ENCODE measurements at regions not wholly inside any gene's neighbourhood (a gene's known extent, or its start where the extent isn't known, plus 50 kb on each side); places are given as distances from the start of the nearest gene placed in this dataset.

DNA sequence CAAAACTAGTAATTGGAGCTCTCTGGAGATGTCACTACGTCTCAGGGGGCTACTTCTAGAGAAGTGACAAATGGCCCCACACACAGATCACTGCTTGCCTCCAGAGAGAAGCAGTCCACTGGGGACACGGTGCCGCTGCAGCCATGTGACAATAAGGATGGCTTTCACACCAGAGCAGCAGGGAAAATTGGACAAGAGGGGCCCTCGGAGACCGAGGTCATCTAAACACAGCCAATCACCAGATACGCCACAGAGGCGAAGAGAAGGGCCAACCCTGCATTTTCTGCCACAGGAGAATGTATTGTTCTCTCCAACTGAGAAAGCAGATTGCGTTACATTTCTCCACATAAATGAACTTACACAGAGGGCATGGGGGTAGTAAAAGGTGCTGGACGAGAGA lies 51.2 kb upstream of the TIAM1 start:
- no peak for DNase-seq
- no peaks in the 10 kb centered on the region for H3K27me3 Mint-ChIP-seq (ENCODE audit: insufficient read depth)
- Histone ChIP-seq H3K36me3 (ENCODE audit: control insufficient read depth, insufficient read depth, low read length) (no peaks in the 10 kb centered on the region), H3K27me3 (ENCODE audit: control insufficient read depth, insufficient read depth, low read length, poor library complexity, severe bottlenecking) (no peaks in the 10 kb centered on the region), H3K9me3 (ENCODE audit: control insufficient read depth, low read length) (no peaks in the 10 kb centered on the region), H3K27ac (ENCODE audit: low read depth, low read length) (peak overlapping the region; percentile 39), H3K9ac (ENCODE audit: extremely low read depth, low read length, poor library complexity, severe bottlenecking) (no peak overlapping the region), H3K4me1 (ENCODE audit: control insufficient read depth, insufficient read depth, low read length) (peaks cover 14% of the 10 kb centered on the region), H3K4me3 (ENCODE audit: low read length) (no peak overlapping the region)
- TF ChIP-seq, protein P1, sequence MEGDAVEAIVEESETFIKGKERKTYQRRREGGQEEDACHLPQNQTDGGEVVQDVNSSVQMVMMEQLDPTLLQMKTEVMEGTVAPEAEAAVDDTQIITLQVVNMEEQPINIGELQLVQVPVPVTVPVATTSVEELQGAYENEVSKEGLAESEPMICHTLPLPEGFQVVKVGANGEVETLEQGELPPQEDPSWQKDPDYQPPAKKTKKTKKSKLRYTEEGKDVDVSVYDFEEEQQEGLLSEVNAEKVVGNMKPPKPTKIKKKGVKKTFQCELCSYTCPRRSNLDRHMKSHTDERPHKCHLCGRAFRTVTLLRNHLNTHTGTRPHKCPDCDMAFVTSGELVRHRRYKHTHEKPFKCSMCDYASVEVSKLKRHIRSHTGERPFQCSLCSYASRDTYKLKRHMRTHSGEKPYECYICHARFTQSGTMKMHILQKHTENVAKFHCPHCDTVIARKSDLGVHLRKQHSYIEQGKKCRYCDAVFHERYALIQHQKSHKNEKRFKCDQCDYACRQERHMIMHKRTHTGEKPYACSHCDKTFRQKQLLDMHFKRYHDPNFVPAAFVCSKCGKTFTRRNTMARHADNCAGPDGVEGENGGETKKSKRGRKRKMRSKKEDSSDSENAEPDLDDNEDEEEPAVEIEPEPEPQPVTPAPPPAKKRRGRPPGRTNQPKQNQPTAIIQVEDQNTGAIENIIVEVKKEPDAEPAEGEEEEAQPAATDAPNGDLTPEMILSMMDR (conservative IDR thresholded peaks at IDR 0.05), result no peak
- H3K4me3 Mint-ChIP-seq, result no peak overlapping the region
- H3K4me1 Mint-ChIP-seq, result peaks cover 24% of the 10 kb centered on the region
- no peak overlapping the region for H3K27ac Mint-ChIP-seq
- H3K36me3 Mint-ChIP-seq (ENCODE audit: low read depth), result no peaks in the 10 kb centered on the region
- 91 to 96% methylated on average over 7 to 9 of the region's 9 CpGs for WGBS, 2 experiments (ENCODE audit: insufficient coverage in 1 of 2, insufficient read length in 1 of 2)
- no peaks in the 10 kb centered on the region for H3K9me3 Mint-ChIP-seq

DNA sequence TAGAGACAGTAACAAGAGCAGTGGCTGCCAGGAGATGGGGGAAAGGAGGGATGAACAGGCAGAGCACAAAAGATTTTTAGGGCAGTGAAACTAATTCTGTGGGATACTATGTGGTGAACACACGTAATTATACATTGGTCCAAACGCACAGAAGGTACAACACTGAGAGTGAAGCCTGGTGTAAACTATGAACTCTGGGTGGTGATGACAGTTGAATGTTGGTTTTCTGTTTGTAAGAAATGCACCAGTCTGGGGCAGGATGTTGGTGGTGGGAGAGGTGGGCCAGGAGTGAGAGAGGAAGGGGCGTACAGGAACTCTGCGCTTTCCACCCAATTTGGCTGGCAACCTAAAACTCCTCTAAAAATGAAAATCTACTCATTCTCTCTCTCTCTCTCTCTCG lies 50.2 kb upstream of the TIAM1 start:
- TF ChIP-seq, protein P1 (conservative IDR thresholded peaks at IDR 0.05), result no peak
- 90 to 100% methylated on average over 2 to 3 of the region's 5 CpGs for WGBS, 2 experiments (ENCODE audit: insufficient coverage in 1 of 2, insufficient read length in 1 of 2)
- H3K27me3 ChIP-seq (ENCODE audit: control insufficient read depth, insufficient read depth, low read length, poor library complexity, severe bottlenecking), result no peaks in the 10 kb centered on the region
- Mint-ChIP-seq H3K36me3 (ENCODE audit: low read depth) (no peaks in the 10 kb centered on the region), H3K4me3 (no peak overlapping the region), H3K9me3 (no peaks in the 10 kb centered on the region), H3K27ac (no peak overlapping the region), H3K27me3 (ENCODE audit: insufficient read depth) (no peaks in the 10 kb centered on the region), H3K4me1 (peaks cover 15% of the 10 kb centered on the region)
- H3K4me3 ChIP-seq (ENCODE audit: low read length), result no peak overlapping the region
- H3K36me3 ChIP-seq (ENCODE audit: control insufficient read depth, insufficient read depth, low read length), result no peaks in the 10 kb centered on the region
- no peak overlapping the region for H3K9ac ChIP-seq (ENCODE audit: extremely low read depth, low read length, poor library complexity, severe bottlenecking)
- peaks cover 10% of the 10 kb centered on the region for H3K4me1 ChIP-seq (ENCODE audit: control insufficient read depth, insufficient read depth, low read length)
- H3K9me3 ChIP-seq (ENCODE audit: control insufficient read depth, low read length), result no peaks in the 10 kb centered on the region
- no peak overlapping the region for H3K27ac ChIP-seq (ENCODE audit: low read depth, low read length)
- DNase-seq, result no peak

Measured in endodermal cell (in vitro differentiated cells).